B cell (primary cell): ENCODE measurements at regions not wholly inside any gene's neighbourhood (a gene's known extent, or its start where the extent isn't known, plus 50 kb on each side); places are given as distances from the start of the nearest gene placed in this dataset.

Experiments
- ATAC-seq: fragments of 200-7000 bp; cut with Tn5 transposase; one replicate; pipeline ENCODE4 v1.10.0; 2021; ENCODE audit warnings: low read depth, mild to moderate bottlenecking, moderate number of reproducible peaks, moderate library complexity
- CTCF ChIA-PET: fragments of 350-600 bp; sonication (Branson Sonifier 250); formaldehyde crosslinking; loops from one replicate; lab custom pipeline; 2021; ENCODE audit warnings: antibody characterized with exemption, inconsistent platforms; lab: Charles Lee
- POLR2A ChIA-PET: fragments of 350-600 bp; sonication (Branson Sonifier 250); formaldehyde crosslinking; loops from one replicate; lab custom pipeline; 2021; ENCODE audit warnings: antibody characterized with exemption; lab: Charles Lee
- DNase-seq: peaks from one replicate; pipeline ENCODE4 v3.0.0; 2013
- H2AFZ ChIP-seq: 2 replicates; pipeline ENCODE4 v1.6.1; 2012; ENCODE audit warnings: mild to moderate bottlenecking, low read depth, low read length; ENCODE audit not compliant: insufficient read depth, poor library complexity, severe bottlenecking
- H3K27ac ChIP-seq, 2 donors: 1 replicate in 1 of 2; 2 replicates in 1 of 2; pipeline ENCODE4 v1.5.1; 2012 to 2013; ENCODE audit warnings: low read length in 2 of 2, mild to moderate bottlenecking in 2 of 2, moderate library complexity in 1 of 2
- H3K27me3 ChIP-seq, 4 experiments: fragments of 200-600 bp in 1 of 4; sonication (generic) in 1 of 4; replicated peaks in 1 of 4; 1 replicate in 2 of 4; 2 replicates in 2 of 4; pipeline versions ENCODE4 v1.6.1 to v1.7.0; 2013 to 2016; ENCODE audit warnings: low read length in 3 of 4, mild to moderate bottlenecking in 2 of 4, mixed read lengths in 1 of 4, moderate library complexity in 1 of 4; ENCODE audit not compliant: insufficient read depth in 4 of 4, control insufficient read depth in 3 of 4; ENCODE audit errors: control extremely low read depth in 1 of 4
- H3K36me3 ChIP-seq, 2 experiments: replicated peaks in 1 of 2; 1 replicate in 1 of 2; 2 replicates in 1 of 2; pipeline versions ENCODE4 v1.6.1 to v1.7.1; 2013; ENCODE audit warnings: low read length in 1 of 2; ENCODE audit not compliant: insufficient read depth in 2 of 2, control insufficient read depth in 1 of 2; ENCODE audit errors: control extremely low read depth in 1 of 2, extremely low read depth in 1 of 2
- H3K4me1 ChIP-seq, 2 donors: fragments of 200-600 bp in 1 of 2; sonication (generic) in 1 of 2; 1 replicate in 1 of 2; 2 replicates in 1 of 2; pipeline versions ENCODE4 v1.5.1 to v1.6.1; 2013 to 2017; ENCODE audit warnings: low read length in 2 of 2; ENCODE audit not compliant: control insufficient read depth in 2 of 2, insufficient read depth in 2 of 2
- H3K4me2 ChIP-seq: replicated peaks from 2 replicates; pipeline ENCODE3; 2012; ENCODE audit warnings: mild to moderate bottlenecking, low read depth, low read length; ENCODE audit not compliant: poor library complexity, severe bottlenecking
- H3K4me3 ChIP-seq, 5 experiments: fragments of 200-600 bp in 1 of 5; sonication (generic) in 1 of 5; 1 replicate in 3 of 5; 2 replicates in 2 of 5; pipeline versions ENCODE4 v1.5.1 to v1.7.0; 2011 to 2016; ENCODE audit warnings: low read length in 4 of 5, mild to moderate bottlenecking in 4 of 5, low read depth in 2 of 5, control low read depth in 1 of 5, moderate library complexity in 1 of 5; ENCODE audit not compliant: insufficient read depth in 1 of 5; ENCODE audit errors: control extremely low read depth in 1 of 5, extremely low read depth in 1 of 5
- H3K79me2 ChIP-seq: fragments of 200-600 bp; sonication (generic); one replicate; pipeline ENCODE4 v1.6.0; 2016; ENCODE audit warnings: low read length; ENCODE audit not compliant: control insufficient read depth, insufficient read depth
- H3K9ac ChIP-seq: fragments of 200-600 bp; sonication (generic); 2 replicates; pipeline ENCODE4 v1.6.1; 2017; ENCODE audit warnings: mild to moderate bottlenecking, low read length, moderate library complexity
- H3K9me3 ChIP-seq, 3 donors: one replicate each; pipeline versions ENCODE4 v1.6.1 to v1.7.1; 2013; ENCODE audit warnings: low read length in 2 of 3; ENCODE audit not compliant: control insufficient read depth in 2 of 3, insufficient read depth in 1 of 3; ENCODE audit errors: control extremely low read depth in 1 of 3
- H4K20me1 ChIP-seq: 2 replicates; pipeline ENCODE4 v1.6.0; 2012; ENCODE audit warnings: mild to moderate bottlenecking, low read length; ENCODE audit not compliant: insufficient read depth, control insufficient read depth, poor library complexity, severe bottlenecking
- H3K27ac Mint-ChIP-seq: one replicate; pipeline ENCODE4 v1.8.0; 2021; ENCODE audit warnings: mixed read lengths
- H3K27me3 Mint-ChIP-seq: one replicate; pipeline ENCODE4 v1.8.0; 2021; ENCODE audit warnings: mixed read lengths
- H3K4me1 Mint-ChIP-seq: one replicate; pipeline ENCODE4 v1.8.0; 2021; ENCODE audit warnings: mixed read lengths
- H3K4me3 Mint-ChIP-seq: one replicate; pipeline ENCODE4 v1.8.0; 2021; ENCODE audit warnings: mixed read lengths
- H3K9me3 Mint-ChIP-seq: one replicate; pipeline ENCODE4 v1.8.0; 2022; ENCODE audit warnings: mixed read lengths; ENCODE audit not compliant: insufficient read depth
- CTCF ChIP-seq: fragments of 200-600 bp; IDR thresholded peaks from one replicate; pipeline ENCODE4 v1.8.0; 2022; ENCODE audit warnings: antibody characterized with exemption, mild to moderate bottlenecking
- EZH2 ChIP-seq: IDR thresholded peaks from 2 replicates; pipeline ENCODE4 v1.6.1; 2012; ENCODE audit warnings: borderline replicate concordance, low read depth, mild to moderate bottlenecking, moderate library complexity, low read length; ENCODE audit not compliant: insufficient read depth, poor library complexity, severe bottlenecking
- WGBS: methylation state at CpG from one replicate; pipeline ENCODE4 v1.1.5; 2013; ENCODE audit warnings: missing lambda C conversion rate; ENCODE audit not compliant: insufficient coverage; 5-methylcytosine and 5-hydroxymethylcytosine counted together
- intact Hi-C: fragments of 100-400 bp; cut with micrococcal nuclease; formaldehyde crosslinking; loops from one replicate; pipeline ENCODE4 v1.10.0; 2022

GRCh38 chr1:30487042-30487441 is 236.3 kb downstream of the MATN1 start:
- Histone ChIP-seq H3K4me1 (no peaks in the 10 kb centered on the region), H3K79me2 (no peaks in the 10 kb centered on the region), H3K4me2 (no peak overlapping the region), H3K4me3 (no peak overlapping the region), H3K27ac (no peak overlapping the region), H3K27me3 (no peaks in the 10 kb centered on the region), H4K20me1 (no peaks in the 10 kb centered on the region), H3K9ac (no peak overlapping the region), H3K9me3 (peaks cover 0 to 39% (median 12%) of the 10 kb centered on the region in 3 donors), H3K36me3 (no peaks in the 10 kb centered on the region), H2AFZ (no peak overlapping the region)
- POLR2A ChIA-PET = no interaction called here
- H3K4me3 Mint-ChIP-seq = no peak overlapping the region
- WGBS = 78% methylated on average over 3 of the region's 4 CpGs
- intact Hi-C loops = no loop called here
- TF ChIP-seq EZH2 (no peak), CTCF (no peak)
- H3K4me1 Mint-ChIP-seq = no peaks in the 10 kb centered on the region
- ATAC-seq = no peak
- CTCF ChIA-PET = no interaction called here
- no peak overlapping the region for H3K27ac Mint-ChIP-seq
- no peak for DNase-seq
- peaks cover 7% of the 10 kb centered on the region for H3K9me3 Mint-ChIP-seq
- H3K27me3 Mint-ChIP-seq = peaks cover 17% of the 10 kb centered on the region

GRCh38 chr1:30485072-30485471 is 238.3 kb downstream of the MATN1 start:
- Histone ChIP-seq H3K9ac (no peak overlapping the region), H3K27me3 (no peaks in the 10 kb centered on the region), H4K20me1 (no peaks in the 10 kb centered on the region), H3K36me3 (no peaks in the 10 kb centered on the region), H2AFZ (no peak overlapping the region), H3K4me1 (no peaks in the 10 kb centered on the region), H3K27ac (no peak overlapping the region), H3K9me3 (peaks cover 1 to 56% (median 24%) of the 10 kb centered on the region in 3 donors), H3K79me2 (no peaks in the 10 kb centered on the region), H3K4me3 (no peak overlapping the region), H3K4me2 (no peak overlapping the region)
- Mint-ChIP-seq H3K9me3 (peaks cover 13% of the 10 kb centered on the region), H3K27me3 (peaks cover 15% of the 10 kb centered on the region), H3K4me3 (no peak overlapping the region), H3K27ac (no peak overlapping the region), H3K4me1 (no peaks in the 10 kb centered on the region)
- POLR2A ChIA-PET = no interaction called here
- CTCF ChIA-PET = no interaction called here
- ATAC-seq = no peak
- DNase-seq = no peak
- intact Hi-C loops = no loop called here
- 94% methylated on average over 6 of the region's 6 CpGs for WGBS
- TF ChIP-seq CTCF (no peak), EZH2 (no peak)
